Natural killer cell treated with Interleukin-12 subunit alpha and Interleukin-12 subunit beta and Interleukin-15 and Interleukin-18, amount 100 ng/mL, for 72 hours (primary cell): ENCODE measurements at regions not wholly inside any gene's neighbourhood (a gene's known extent, or its start where the extent isn't known, plus 50 kb on each side); places are given as distances from the start of the nearest gene placed in this dataset.

ENCODE experiments used
- ATAC-seq, 2 donors: fragments of 150-1000 bp; cut with Tn5 transposase in 1 of 2; sonication (Bioruptor Pico), chemical (Tn5 transposase) in 1 of 2; 2 replicates each; pipeline ENCODE4 v1.10.0; 2021
- DNase-seq: peaks from one replicate; pipeline ENCODE4 v3.0.0; 2022; ENCODE audit warnings: low spot score
- H3K27ac Mint-ChIP-seq, 2 donors: 1 replicate in 1 of 2; 2 replicates in 1 of 2; pipeline ENCODE4 v1.8.0; 2022; ENCODE audit warnings: mixed read lengths in 2 of 2, mild to moderate bottlenecking in 1 of 2, moderate library complexity in 1 of 2
- H3K27me3 Mint-ChIP-seq, 2 donors: 1 replicate in 1 of 2; 2 replicates in 1 of 2; pipeline ENCODE4 v1.8.0; 2022; ENCODE audit warnings: mixed read lengths in 2 of 2
- H3K36me3 Mint-ChIP-seq: one replicate; pipeline ENCODE4 v1.8.0; 2022; ENCODE audit warnings: mixed read lengths
- H3K4me1 Mint-ChIP-seq, 2 donors: 1 replicate in 1 of 2; 2 replicates in 1 of 2; pipeline ENCODE4 v1.8.0; 2022; ENCODE audit warnings: low read depth in 2 of 2, mixed read lengths in 2 of 2, mild to moderate bottlenecking in 1 of 2
- H3K4me3 Mint-ChIP-seq: one replicate; pipeline ENCODE4 v1.8.0; 2022; ENCODE audit warnings: mixed read lengths
- H3K9me3 Mint-ChIP-seq: 2 replicates; pipeline ENCODE4 v1.8.0; 2022; ENCODE audit warnings: mixed read lengths

DNA sequence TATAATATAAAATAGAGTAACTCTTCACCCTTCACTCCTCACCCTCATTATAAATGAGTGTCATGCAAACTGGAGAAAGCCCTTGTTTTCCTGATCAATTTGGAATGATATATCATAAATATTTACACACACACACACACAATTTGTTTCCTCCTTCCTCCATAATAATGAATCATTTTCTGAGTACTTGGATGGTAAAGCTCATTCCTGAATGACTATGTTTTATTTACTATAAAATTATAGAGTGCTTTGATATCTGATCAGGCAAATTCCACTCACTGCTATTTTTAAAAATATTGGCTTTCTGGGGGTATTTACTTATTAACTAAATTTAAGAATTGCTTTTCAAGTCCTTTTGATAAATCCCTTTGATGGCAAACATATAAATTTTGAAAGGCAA is 1125.5 kb upstream of the CNTNAP5 start:
- Mint-ChIP-seq H3K4me1 (no peaks in the 10 kb centered on the region), H3K27me3 (no peaks in the 10 kb centered on the region), H3K27ac (no peak overlapping the region), H3K9me3 (peaks cover 27% of the 10 kb centered on the region), H3K4me3 (no peak overlapping the region), H3K36me3 (no peaks in the 10 kb centered on the region)
- DNase-seq (no peak), ATAC-seq (no peak)

DNA sequence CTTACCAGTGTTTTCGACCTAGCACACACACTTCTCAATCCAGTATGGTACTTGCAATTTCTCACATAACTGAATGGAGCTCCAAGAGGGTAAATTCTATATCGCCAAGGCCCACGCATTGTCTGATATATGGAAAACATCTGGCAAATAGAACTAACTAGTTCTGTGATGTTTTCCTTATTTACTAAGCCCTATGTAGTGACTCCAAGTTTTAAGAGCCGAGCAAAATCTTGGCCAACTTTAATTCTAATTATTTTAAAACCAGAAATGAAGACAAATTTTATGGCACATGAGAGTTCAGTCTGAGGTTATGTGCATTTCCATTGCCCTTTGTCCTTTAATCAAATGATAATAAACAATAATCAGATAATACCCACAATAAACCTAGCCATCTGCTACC is 1119.7 kb upstream of the CNTNAP5 start:
- Mint-ChIP-seq H3K27me3 (no peaks in the 10 kb centered on the region), H3K4me3 (no peak overlapping the region), H3K4me1 (no peaks in the 10 kb centered on the region), H3K9me3 (peaks cover 17% of the 10 kb centered on the region), H3K27ac (no peak overlapping the region), H3K36me3 (no peaks in the 10 kb centered on the region)
- DNase-seq: no peak
- ATAC-seq: no peak

- no peaks in the 10 kb centered on the region for H3K27me3 Mint-ChIP-seq
- ATAC-seq (no peak), DNase-seq (no peak)
- no peaks in the 10 kb centered on the region for H3K36me3 Mint-ChIP-seq
- no peaks in the 10 kb centered on the region for H3K4me1 Mint-ChIP-seq
- peaks cover 15% of the 10 kb centered on the region for H3K9me3 Mint-ChIP-seq
- H3K4me3 Mint-ChIP-seq: no peak overlapping the region
- no peak overlapping the region for H3K27ac Mint-ChIP-seq
Measured at GRCh38 chr2:122908159-122908558, 1116.9 kb upstream of the CNTNAP5 start.

- peaks cover 16% of the 10 kb centered on the region for H3K36me3 Mint-ChIP-seq
- H3K9me3 Mint-ChIP-seq: peaks cover 17% of the 10 kb centered on the region
- H3K27me3 Mint-ChIP-seq: no peaks in the 10 kb centered on the region
- H3K27ac Mint-ChIP-seq: no peak overlapping the region
- H3K4me1 Mint-ChIP-seq: no peaks in the 10 kb centered on the region
- DNase-seq (no peak), ATAC-seq (no peak)
- no peak overlapping the region for H3K4me3 Mint-ChIP-seq
Measured at GRCh38 chr2:122927197-122927596, 1097.9 kb upstream of the CNTNAP5 start.

DNA sequence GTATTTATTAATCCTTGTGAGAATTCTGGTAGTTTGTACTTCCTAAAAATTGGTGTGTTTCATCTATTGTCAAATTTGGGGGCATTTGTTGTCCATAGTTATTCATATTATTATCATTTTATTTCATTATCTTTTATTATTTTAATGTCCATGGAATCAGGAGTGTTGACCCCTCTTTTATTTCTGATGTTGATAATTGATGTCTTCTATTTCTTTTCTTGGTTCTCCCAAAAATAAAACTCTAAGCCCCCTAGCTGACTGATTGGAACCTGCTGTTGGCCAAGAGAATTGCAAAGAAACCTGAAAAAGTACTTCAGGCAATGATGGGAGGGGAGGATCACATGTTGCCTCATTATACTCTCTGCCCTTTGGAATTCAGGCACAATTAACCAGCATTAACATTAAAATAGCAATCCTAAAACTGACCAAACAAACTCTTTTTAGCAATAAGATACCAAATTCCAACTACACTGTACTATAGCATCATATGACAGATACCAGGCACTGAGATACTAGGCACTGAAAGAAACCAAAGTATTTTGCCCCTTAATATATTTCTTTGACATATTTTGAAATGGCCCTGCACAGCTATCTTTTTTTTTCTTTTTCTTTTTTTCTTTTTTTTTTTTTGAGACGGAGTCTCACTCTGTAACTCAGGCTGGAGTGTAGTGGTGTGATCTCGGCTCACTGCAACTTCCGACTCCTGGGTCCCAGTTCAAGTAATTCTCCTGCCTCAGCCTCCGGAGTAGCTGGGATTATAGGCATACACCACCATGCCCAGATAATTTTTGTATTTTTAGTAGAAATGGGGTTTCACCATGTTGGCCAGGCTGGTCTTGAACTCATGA is 1097.2 kb upstream of the CNTNAP5 start:
- Mint-ChIP-seq H3K4me3 (no peak overlapping the region), H3K27ac (no peak overlapping the region), H3K36me3 (peaks cover 16% of the 10 kb centered on the region), H3K9me3 (peaks cover 14% of the 10 kb centered on the region), H3K4me1 (no peaks in the 10 kb centered on the region), H3K27me3 (no peaks in the 10 kb centered on the region)
- DNase-seq: no peak
- ATAC-seq: no peak

GRCh38 chr2:122929347-122929746 is 1095.7 kb upstream of the CNTNAP5 start:
- H3K9me3 Mint-ChIP-seq: peaks cover 13% of the 10 kb centered on the region
- no peak overlapping the region for H3K4me3 Mint-ChIP-seq
- no peaks in the 10 kb centered on the region for H3K4me1 Mint-ChIP-seq
- ATAC-seq (no peak), DNase-seq (no peak)
- H3K27me3 Mint-ChIP-seq: no peaks in the 10 kb centered on the region
- no peak overlapping the region for H3K27ac Mint-ChIP-seq
- peaks cover 16% of the 10 kb centered on the region for H3K36me3 Mint-ChIP-seq

DNA sequence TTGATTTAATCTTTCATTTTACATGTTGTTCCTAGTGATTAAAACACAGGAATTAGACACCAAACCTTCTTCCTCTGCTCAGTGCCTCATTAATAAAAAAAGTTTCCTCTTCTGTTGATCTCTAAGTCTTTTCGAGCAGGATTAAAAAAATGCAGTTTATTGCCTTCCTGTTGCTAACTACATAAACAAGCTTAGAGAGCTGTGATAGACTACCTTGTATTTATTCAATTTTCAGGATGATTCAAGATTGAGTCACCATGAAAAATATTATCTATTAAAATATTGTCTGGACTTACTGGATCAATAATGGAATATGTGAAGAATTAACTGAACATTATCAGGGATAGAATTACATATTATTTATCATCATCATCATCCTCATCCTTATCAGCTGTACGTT is 1089.6 kb upstream of the CNTNAP5 start:
- Mint-ChIP-seq H3K36me3 (no peaks in the 10 kb centered on the region), H3K27me3 (no peaks in the 10 kb centered on the region), H3K4me3 (no peak overlapping the region), H3K27ac (no peak overlapping the region), H3K4me1 (no peaks in the 10 kb centered on the region), H3K9me3 (peaks cover 4% of the 10 kb centered on the region)
- ATAC-seq (no peak), DNase-seq (no peak)

- Mint-ChIP-seq H3K27me3 (no peaks in the 10 kb centered on the region), H3K9me3 (peaks cover 4% of the 10 kb centered on the region), H3K4me1 (no peaks in the 10 kb centered on the region), H3K27ac (no peak overlapping the region), H3K36me3 (no peaks in the 10 kb centered on the region), H3K4me3 (no peak overlapping the region)
- DNase-seq (no peak), ATAC-seq (no peak)
Measured at GRCh38 chr2:122939796-122940195, 1085.3 kb upstream of the CNTNAP5 start.

- no peaks in the 10 kb centered on the region for H3K27me3 Mint-ChIP-seq
Measured at GRCh38 chr2:122949523-122949922, 1075.6 kb upstream of the CNTNAP5 start.

GRCh38 chr2:122955776-122956175 is 1069.3 kb upstream of the CNTNAP5 start:
- DNase-seq (no peak), ATAC-seq (no peak)
- Mint-ChIP-seq H3K4me3 (no peak overlapping the region), H3K27ac (no peak overlapping the region), H3K9me3 (peaks cover 12% of the 10 kb centered on the region), H3K36me3 (no peaks in the 10 kb centered on the region), H3K4me1 (no peaks in the 10 kb centered on the region), H3K27me3 (no peaks in the 10 kb centered on the region)

More at GRCh38 chr2:122949523-122949922, 1075.6 kb upstream of the CNTNAP5 start:
- DNase-seq (no peak), ATAC-seq (no peak)
- peaks cover 28% of the 10 kb centered on the region for H3K9me3 Mint-ChIP-seq
- no peak overlapping the region for H3K27ac Mint-ChIP-seq
- H3K4me3 Mint-ChIP-seq: no peak overlapping the region
- peaks cover 6% of the 10 kb centered on the region for H3K36me3 Mint-ChIP-seq
- H3K4me1 Mint-ChIP-seq: no peaks in the 10 kb centered on the region

DNA sequence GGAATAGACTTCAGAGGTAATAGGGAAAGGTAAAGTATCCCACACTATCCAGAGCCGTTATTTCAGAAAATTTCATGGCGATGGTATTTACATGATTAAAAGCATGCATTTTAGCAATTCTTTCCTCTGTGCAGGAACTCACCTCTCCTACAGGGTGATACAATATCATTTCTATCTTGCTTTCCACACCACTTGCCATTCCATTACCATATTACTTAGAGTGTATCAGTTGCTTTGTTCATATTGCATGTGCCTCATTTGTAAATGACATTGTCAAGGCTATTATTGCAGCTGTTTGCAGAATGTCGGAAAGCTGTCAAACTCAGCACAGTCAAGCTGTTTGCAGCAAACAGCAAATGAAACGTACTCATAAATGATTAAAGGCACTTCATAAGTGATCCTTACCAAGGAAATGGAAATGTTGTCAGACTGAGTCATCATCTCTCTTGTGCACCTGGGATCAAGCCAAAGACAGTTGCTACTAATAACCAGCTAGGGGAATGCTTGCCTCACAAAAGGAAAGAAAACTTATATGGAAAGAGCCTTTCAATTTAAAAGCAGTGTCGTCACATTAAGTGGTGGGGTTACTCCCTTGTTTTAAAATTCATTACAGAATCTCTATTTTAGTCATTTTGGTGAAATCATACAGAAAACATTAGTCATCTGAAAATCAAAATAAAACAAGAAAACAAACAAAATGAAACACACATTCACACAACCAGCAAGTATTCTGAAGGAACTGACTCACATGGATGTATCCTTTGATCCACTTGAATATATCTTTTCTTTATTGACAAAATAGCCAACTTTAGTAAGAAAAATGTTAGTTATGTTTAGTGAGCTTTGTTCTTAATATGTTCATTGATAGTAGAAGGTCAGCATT is 1064.1 kb upstream of the CNTNAP5 start:
- Mint-ChIP-seq H3K36me3 (no peaks in the 10 kb centered on the region), H3K27ac (no peak overlapping the region), H3K9me3 (peaks cover 3% of the 10 kb centered on the region), H3K4me3 (no peak overlapping the region), H3K27me3 (no peaks in the 10 kb centered on the region), H3K4me1 (no peaks in the 10 kb centered on the region)
- no peak for DNase-seq
- ATAC-seq: no peak

- ATAC-seq (no peak), DNase-seq (no peak)
- Mint-ChIP-seq H3K36me3 (no peaks in the 10 kb centered on the region), H3K4me3 (no peak overlapping the region), H3K4me1 (no peaks in the 10 kb centered on the region), H3K9me3 (peaks cover 14% of the 10 kb centered on the region), H3K27ac (no peak overlapping the region), H3K27me3 (no peaks in the 10 kb centered on the region)
Measured at GRCh38 chr2:122966461-122966860, 1058.6 kb upstream of the CNTNAP5 start.

GRCh38 chr2:122977580-122977979 is 1047.5 kb upstream of the CNTNAP5 start:
- H3K4me1 Mint-ChIP-seq: no peaks in the 10 kb centered on the region
- no peak overlapping the region for H3K4me3 Mint-ChIP-seq
- H3K9me3 Mint-ChIP-seq: peaks cover 18% of the 10 kb centered on the region
- no peak for DNase-seq
- no peaks in the 10 kb centered on the region for H3K27me3 Mint-ChIP-seq
- H3K36me3 Mint-ChIP-seq: no peaks in the 10 kb centered on the region
- no peak for ATAC-seq
- H3K27ac Mint-ChIP-seq: no peak overlapping the region

DNA sequence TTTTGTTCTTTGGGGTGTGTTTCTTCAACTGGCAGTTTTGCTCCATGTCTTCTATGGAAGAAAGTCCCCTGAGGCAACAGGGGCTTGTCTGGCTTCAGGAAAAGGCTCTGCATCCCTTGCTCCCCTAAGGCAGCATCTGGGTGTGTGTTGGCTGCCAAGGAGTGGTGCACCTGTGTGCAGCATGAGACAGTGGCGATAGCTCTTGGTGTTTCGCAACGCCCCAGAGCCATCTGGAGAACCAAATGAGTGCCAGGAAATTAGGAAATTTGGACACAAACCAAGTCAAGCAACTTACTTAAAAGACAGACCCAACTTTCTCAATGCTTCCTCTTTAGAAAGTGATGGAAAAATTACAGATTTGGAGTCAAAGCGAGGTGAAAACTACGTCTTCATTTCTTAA is 1044.4 kb upstream of the CNTNAP5 start:
- peaks cover 24% of the 10 kb centered on the region for H3K9me3 Mint-ChIP-seq
- no peak overlapping the region for H3K27ac Mint-ChIP-seq
- no peak overlapping the region for H3K4me3 Mint-ChIP-seq
- no peaks in the 10 kb centered on the region for H3K27me3 Mint-ChIP-seq
- no peak for ATAC-seq
- peaks cover 4% of the 10 kb centered on the region for H3K36me3 Mint-ChIP-seq
- H3K4me1 Mint-ChIP-seq: no peaks in the 10 kb centered on the region
- DNase-seq: no peak
